GM13976 (cell line): ENCODE measurements at regions not wholly inside any gene's neighbourhood (a gene's known extent, or its start where the extent isn't known, plus 50 kb on each side); places are given as distances from the start of the nearest gene placed in this dataset.

Experiments used
- DNase-seq: peaks from one replicate; pipeline ENCODE4 v3.0.0; 2012; ENCODE audit warnings: low spot score
- in situ Hi-C: fragments of 300-500 bp; cut with MboI; formaldehyde crosslinking; loops from one replicate; pipeline ENCODE4 v1.12.0; 2022; ENCODE audit warnings: low sequenced_read_pairs, mixed read lengths, inconsistent platforms; ENCODE audit not compliant: unreplicated experiment
- TF ChIP-seq, protein P1 (sequence below): IDR thresholded peaks from 2 replicates; pipeline ENCODE4 v1.5.1; 2012; ENCODE audit warnings: borderline replicate concordance, mild to moderate bottlenecking; ENCODE audit not compliant: insufficient read depth; ENCODE audit errors: extremely low read depth, missing control alignments, control extremely low read depth

GRCh38 chr15:29612096-29612495, 210.2 kb downstream of the TJP1 start:
- TF ChIP-seq, protein P1, sequence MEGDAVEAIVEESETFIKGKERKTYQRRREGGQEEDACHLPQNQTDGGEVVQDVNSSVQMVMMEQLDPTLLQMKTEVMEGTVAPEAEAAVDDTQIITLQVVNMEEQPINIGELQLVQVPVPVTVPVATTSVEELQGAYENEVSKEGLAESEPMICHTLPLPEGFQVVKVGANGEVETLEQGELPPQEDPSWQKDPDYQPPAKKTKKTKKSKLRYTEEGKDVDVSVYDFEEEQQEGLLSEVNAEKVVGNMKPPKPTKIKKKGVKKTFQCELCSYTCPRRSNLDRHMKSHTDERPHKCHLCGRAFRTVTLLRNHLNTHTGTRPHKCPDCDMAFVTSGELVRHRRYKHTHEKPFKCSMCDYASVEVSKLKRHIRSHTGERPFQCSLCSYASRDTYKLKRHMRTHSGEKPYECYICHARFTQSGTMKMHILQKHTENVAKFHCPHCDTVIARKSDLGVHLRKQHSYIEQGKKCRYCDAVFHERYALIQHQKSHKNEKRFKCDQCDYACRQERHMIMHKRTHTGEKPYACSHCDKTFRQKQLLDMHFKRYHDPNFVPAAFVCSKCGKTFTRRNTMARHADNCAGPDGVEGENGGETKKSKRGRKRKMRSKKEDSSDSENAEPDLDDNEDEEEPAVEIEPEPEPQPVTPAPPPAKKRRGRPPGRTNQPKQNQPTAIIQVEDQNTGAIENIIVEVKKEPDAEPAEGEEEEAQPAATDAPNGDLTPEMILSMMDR: no peak
- DNase-seq: no peak
- in situ Hi-C loops: no loop called here

DNA sequence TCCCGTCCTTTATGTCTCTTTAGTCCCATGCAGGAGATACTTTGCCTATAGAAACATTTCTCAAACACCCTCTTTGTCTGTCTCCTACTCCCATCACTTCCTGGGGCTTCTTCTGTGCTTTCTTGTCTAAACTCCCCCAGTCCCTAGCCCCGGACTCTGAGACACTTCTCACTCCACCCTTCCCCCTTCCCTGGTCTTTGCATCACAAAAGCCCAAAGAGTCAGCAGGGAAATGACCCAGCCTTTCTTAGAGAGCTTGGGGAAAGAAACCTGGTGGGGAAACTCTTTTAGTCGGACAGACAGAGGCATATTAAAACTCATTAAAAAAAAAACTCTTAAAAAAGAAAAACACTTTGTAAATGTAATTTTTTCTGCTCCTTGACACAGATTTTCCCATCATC, 211.2 kb downstream of the TJP1 start:
- no peak for DNase-seq
- in situ Hi-C loops: no loop called here
- TF ChIP-seq, protein P1: no peak

GRCh38 chr15:29601811-29602210, 220.5 kb downstream of the TJP1 start:
- TF ChIP-seq, protein P1: no peak
- in situ Hi-C loops: no loop called here
- no peak for DNase-seq

GRCh38 chr15:29600262-29600661, 222.0 kb downstream of the TJP1 start:
- TF ChIP-seq, protein P1: no peak
- in situ Hi-C loops: no loop called here

GRCh38 chr15:29596266-29596665, 226.0 kb downstream of the TJP1 start:
- DNase-seq: no peak
- TF ChIP-seq, protein P1: no peak
- in situ Hi-C loops: no loop called here

More at GRCh38 chr15:29600262-29600661, 222.0 kb downstream of the TJP1 start:
- DNase-seq: no peak

- in situ Hi-C loops: no loop called here
- DNase-seq: no peak
- TF ChIP-seq, protein P1: no peak
Observed at GRCh38 chr15:29593629-29594028, 228.6 kb downstream of the TJP1 start.

- DNase-seq: no peak
- TF ChIP-seq, protein P1: no peak
- in situ Hi-C loops: no loop called here
Observed at GRCh38 chr15:29593111-29593510, 229.2 kb downstream of the TJP1 start.
